ENCODE measurements at regions not wholly inside any gene's neighbourhood (a gene's known extent, or its start where the extent isn't known, plus 50 kb on each side); places are given as distances from the start of the nearest gene placed in this dataset.
"Not testable (repeated sequence)": the region's sequence is repeated elsewhere in the genome, so short reads cannot be mapped to it uniquely, and the experiment has no call there.

DNA sequence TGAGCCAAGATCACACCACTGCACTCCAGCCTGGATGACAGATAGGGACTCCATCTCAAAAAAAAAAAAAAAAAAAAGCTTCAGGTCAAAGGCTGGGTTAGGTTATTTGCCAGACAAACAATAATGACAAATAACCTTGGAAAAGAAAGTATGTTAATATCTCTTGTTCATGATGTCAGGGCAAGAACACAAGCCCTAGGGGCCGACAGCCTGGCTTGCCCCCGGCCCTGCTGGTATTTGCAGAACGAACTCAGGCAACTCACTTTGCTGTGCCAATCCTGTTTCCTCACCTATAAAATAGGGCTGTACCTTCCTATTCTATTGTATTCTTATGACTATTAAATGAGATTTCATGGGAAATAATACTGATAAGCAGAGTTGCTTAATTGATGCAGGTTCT, 75.4 kb upstream of the CDC42EP3 start:
- CTCF ChIA-PET, result no interaction called here
- Histone ChIP-seq H3K4me1 (replicated peaks; ENCODE audit: insufficient read depth) (no peaks in the 10 kb centered on the region), H3F3A (ENCODE audit: insufficient read depth, low read depth) (no peaks in the 10 kb centered on the region), H3K36me3 (ENCODE audit: low read depth) (no peaks in the 10 kb centered on the region), H3K9me2 (ENCODE audit: insufficient read depth) (no peaks in the 10 kb centered on the region), H3K4me3 (no peak overlapping the region), H2AFZ (no peak overlapping the region), H3K27ac (no peak overlapping the region), H3K4me2 (no peak overlapping the region), H4K20me1 (ENCODE audit: insufficient read depth) (no peaks in the 10 kb centered on the region), H3K27me3 (ENCODE audit: insufficient read depth, low read depth) (no peaks in the 10 kb centered on the region), H3K79me2 (ENCODE audit: low read depth) (no peaks in the 10 kb centered on the region), H3K9me3 (ENCODE audit: insufficient read depth, low read depth) (no peaks in the 10 kb centered on the region)
- no TSS peak for BruUV-seq (replicated peaks)
- POLR2A ChIA-PET (ENCODE audit: unreplicated experiment), result no interaction called here
- intact Hi-C loops (cut with micrococcal nuclease; ENCODE audit: unreplicated experiment), result no loop called here
- no peak for TF ChIP-seq EZH2 (IDR thresholded peaks at IDR 0.05; ENCODE audit: low read depth)
- TF ChIP-seq, protein P1, sequence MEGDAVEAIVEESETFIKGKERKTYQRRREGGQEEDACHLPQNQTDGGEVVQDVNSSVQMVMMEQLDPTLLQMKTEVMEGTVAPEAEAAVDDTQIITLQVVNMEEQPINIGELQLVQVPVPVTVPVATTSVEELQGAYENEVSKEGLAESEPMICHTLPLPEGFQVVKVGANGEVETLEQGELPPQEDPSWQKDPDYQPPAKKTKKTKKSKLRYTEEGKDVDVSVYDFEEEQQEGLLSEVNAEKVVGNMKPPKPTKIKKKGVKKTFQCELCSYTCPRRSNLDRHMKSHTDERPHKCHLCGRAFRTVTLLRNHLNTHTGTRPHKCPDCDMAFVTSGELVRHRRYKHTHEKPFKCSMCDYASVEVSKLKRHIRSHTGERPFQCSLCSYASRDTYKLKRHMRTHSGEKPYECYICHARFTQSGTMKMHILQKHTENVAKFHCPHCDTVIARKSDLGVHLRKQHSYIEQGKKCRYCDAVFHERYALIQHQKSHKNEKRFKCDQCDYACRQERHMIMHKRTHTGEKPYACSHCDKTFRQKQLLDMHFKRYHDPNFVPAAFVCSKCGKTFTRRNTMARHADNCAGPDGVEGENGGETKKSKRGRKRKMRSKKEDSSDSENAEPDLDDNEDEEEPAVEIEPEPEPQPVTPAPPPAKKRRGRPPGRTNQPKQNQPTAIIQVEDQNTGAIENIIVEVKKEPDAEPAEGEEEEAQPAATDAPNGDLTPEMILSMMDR (conservative IDR thresholded peaks at IDR 0.05), result no peak
- no peak for DNase-seq

GRCh38 chr2:37748541-37748940, 77.1 kb upstream of the CDC42EP3 start:
- Histone ChIP-seq H3K27ac (no peak overlapping the region), H3K36me3 (ENCODE audit: low read depth) (no peaks in the 10 kb centered on the region), H3K9me2 (ENCODE audit: insufficient read depth) (no peaks in the 10 kb centered on the region), H3K27me3 (ENCODE audit: insufficient read depth, low read depth) (no peaks in the 10 kb centered on the region), H2AFZ (no peak overlapping the region), H3K4me3 (no peak overlapping the region), H3K79me2 (ENCODE audit: low read depth) (no peaks in the 10 kb centered on the region), H4K20me1 (ENCODE audit: insufficient read depth) (no peaks in the 10 kb centered on the region), H3K4me1 (replicated peaks; ENCODE audit: insufficient read depth) (no peaks in the 10 kb centered on the region), H3K9me3 (ENCODE audit: insufficient read depth, low read depth) (no peaks in the 10 kb centered on the region), H3K4me2 (no peak overlapping the region), H3F3A (ENCODE audit: insufficient read depth, low read depth) (no peaks in the 10 kb centered on the region)
- ChIA-PET POLR2A (ENCODE audit: unreplicated experiment) (no interaction called here), CTCF (no interaction called here)
- intact Hi-C loops (cut with micrococcal nuclease; ENCODE audit: unreplicated experiment), result no loop called here
- DNase-seq, result no peak
- BruUV-seq (replicated peaks), result no TSS peak
- TF ChIP-seq, protein P1 (conservative IDR thresholded peaks at IDR 0.05), result no peak
- no peak for TF ChIP-seq EZH2 (IDR thresholded peaks at IDR 0.05; ENCODE audit: low read depth)

DNA sequence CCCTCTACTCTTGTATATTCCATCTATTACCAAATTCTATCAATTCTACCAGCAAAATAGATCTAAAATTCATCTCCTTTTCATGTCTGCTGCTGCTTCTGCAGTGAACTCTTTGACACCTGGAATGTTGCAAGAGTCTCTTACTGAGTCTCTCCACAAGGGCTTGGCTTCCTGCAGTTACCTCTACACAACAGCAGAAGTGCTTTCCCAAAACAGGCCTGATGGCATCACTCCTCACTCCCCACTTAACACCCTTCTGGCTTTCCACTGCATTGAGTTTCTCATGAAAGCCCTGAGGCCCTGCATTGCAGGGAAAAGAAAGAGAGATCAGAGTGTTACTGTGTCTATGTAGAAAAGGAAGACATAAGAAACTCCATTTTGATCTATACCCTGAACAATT, 78.8 kb upstream of the CDC42EP3 start:
- POLR2A ChIA-PET (ENCODE audit: unreplicated experiment); BruUV-seq (replicated peaks); H2AFZ ChIP-seq; H3K9me2 ChIP-seq (ENCODE audit: insufficient read depth); CTCF ChIA-PET; H3K79me2 ChIP-seq (ENCODE audit: low read depth); DNase-seq; H3K9me3 ChIP-seq (ENCODE audit: insufficient read depth, low read depth); H3K4me1 ChIP-seq (replicated peaks; ENCODE audit: insufficient read depth); H3K4me2 ChIP-seq; H3K27ac ChIP-seq; H4K20me1 ChIP-seq (ENCODE audit: insufficient read depth); H3K36me3 ChIP-seq (ENCODE audit: low read depth); intact Hi-C loops (cut with micrococcal nuclease; ENCODE audit: unreplicated experiment); H3K27me3 ChIP-seq (ENCODE audit: insufficient read depth, low read depth); H3K4me3 ChIP-seq; H3F3A ChIP-seq (ENCODE audit: insufficient read depth, low read depth): not testable (repeated sequence)

DNA sequence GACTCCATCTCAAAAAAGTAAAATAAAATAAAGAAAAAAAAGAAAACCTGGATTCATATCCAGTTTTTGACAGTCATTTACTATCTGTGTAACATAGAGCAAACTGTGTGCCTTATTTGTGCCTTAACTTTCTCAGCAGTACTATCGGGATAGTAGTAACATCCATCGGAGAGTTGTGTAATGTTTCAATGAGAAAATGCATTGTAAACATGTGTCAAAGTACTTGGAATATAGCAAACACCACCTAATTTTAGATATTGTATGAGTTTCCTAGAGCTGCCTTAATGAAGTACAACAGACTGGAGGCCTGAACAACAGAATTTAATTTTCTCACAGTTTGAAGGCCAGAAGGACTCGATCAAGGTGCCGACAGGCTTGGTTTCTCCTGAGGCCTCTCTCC, 81.3 kb upstream of the CDC42EP3 start:
- ChIA-PET POLR2A (ENCODE audit: unreplicated experiment) (no interaction called here), CTCF (no interaction called here)
- Histone ChIP-seq H2AFZ (no peak overlapping the region), H3K36me3 (ENCODE audit: low read depth) (no peaks in the 10 kb centered on the region), H3K27me3 (ENCODE audit: insufficient read depth, low read depth) (no peaks in the 10 kb centered on the region), H3K79me2 (ENCODE audit: low read depth) (no peaks in the 10 kb centered on the region), H3K4me1 (replicated peaks; ENCODE audit: insufficient read depth) (no peaks in the 10 kb centered on the region), H3K4me3 (no peak overlapping the region), H3K9me3 (ENCODE audit: insufficient read depth, low read depth) (no peaks in the 10 kb centered on the region; the same call in 1 of the 2 replicates), H3K27ac (no peak overlapping the region), H3K4me2 (no peak overlapping the region), H3F3A (ENCODE audit: insufficient read depth, low read depth) (no peaks in the 10 kb centered on the region), H3K9me2 (ENCODE audit: insufficient read depth) (no peaks in the 10 kb centered on the region), H4K20me1 (ENCODE audit: insufficient read depth) (no peaks in the 10 kb centered on the region)
- no peak for DNase-seq
- BruUV-seq (replicated peaks), result no TSS peak
- TF ChIP-seq, protein P1 (conservative IDR thresholded peaks at IDR 0.05), result no peak
- TF ChIP-seq EZH2 (IDR thresholded peaks at IDR 0.05; ENCODE audit: low read depth), result no peak
- intact Hi-C loops (cut with micrococcal nuclease; ENCODE audit: unreplicated experiment), result no loop called here
